ENCODE measurements at regions not wholly inside any gene's neighbourhood (a gene's known extent, or its start where the extent isn't known, plus 50 kb on each side); places are given as distances from the start of the nearest gene placed in this dataset.

GRCh38 chr5:40224421-40224820 lies 455.3 kb upstream of the PTGER4 start:
- no peak for TF ChIP-seq POLR2A (IDR thresholded peaks at IDR 0.05; ENCODE audit: low read depth, low read length)
- TF ChIP-seq POLR2AphosphoS5 (IDR thresholded peaks at IDR 0.05; ENCODE audit: low read depth, low read length) = no peak
- no peak for TF ChIP-seq TAF1 (IDR thresholded peaks at IDR 0.05; ENCODE audit: low read depth, low read length)
- no peak for TF ChIP-seq PAX5 (IDR thresholded peaks at IDR 0.05; ENCODE audit: insufficient read depth, low read length, severe bottlenecking)
- TF ChIP-seq POU2F2 (IDR thresholded peaks at IDR 0.05; ENCODE audit: low read depth, low read length) = no peak

Measured in GM12891 (cell line).